ENCODE measurements at regions not wholly inside any gene's neighbourhood (a gene's known extent, or its start where the extent isn't known, plus 50 kb on each side); places are given as distances from the start of the nearest gene placed in this dataset.
A peak's percentile ranks its signal among the peaks of the same experiment; 100 is the strongest.

DNA sequence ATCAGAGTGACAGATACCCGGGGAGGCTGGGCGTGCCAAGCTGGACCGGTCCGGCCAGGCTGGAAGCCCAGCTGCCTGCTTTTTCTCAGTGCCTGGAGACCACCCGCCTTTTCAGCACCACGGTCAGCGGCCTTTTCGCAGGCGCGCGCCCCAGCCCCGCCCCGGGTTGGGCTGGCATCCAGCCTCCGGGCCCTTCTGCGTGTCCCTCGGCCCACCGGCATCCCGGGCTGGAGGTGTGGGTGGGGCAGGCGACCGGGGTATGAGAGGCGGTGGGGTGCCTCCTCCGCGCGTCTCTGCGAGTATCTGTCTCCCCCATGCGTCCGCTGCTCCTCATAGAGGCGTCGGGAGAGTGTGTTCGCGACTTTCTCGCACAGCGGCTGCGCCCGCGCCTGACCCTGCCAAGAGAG is 102.5 kb downstream of the MRM1 start:
- TF ChIP-seq EZH2 (IDR thresholded peaks at IDR 0.05; ENCODE audit: borderline replicate concordance, insufficient read depth, low read depth, low read length, poor library complexity, severe bottlenecking) (no peak), CTCF (IDR thresholded peaks at IDR 0.05) (no peak)
- intact Hi-C loops (cut with micrococcal nuclease), result no loop called here
- no peak overlapping the region for H3K9ac ChIP-seq (ENCODE audit: low read length)
- H3K27me3 ChIP-seq (replicated peaks in 1 of 4; ENCODE audit: control extremely low read depth in 1 of 4, control insufficient read depth in 3 of 4, insufficient read depth in 4 of 4, low read length in 3 of 4), result peaks cover 0 to 31% (median 4%) of the 10 kb centered on the region in 4 experiments
- H3K4me1 ChIP-seq (ENCODE audit: control insufficient read depth in 2 of 2, insufficient read depth in 2 of 2, low read length in 2 of 2), result no peaks in the 10 kb centered on the region
- CTCF ChIA-PET, result interaction anchor here (1.0 kb wide), 1 partner anchor 19 kb away, joined by 3 read pairs; no protein-coding TSS in a partner anchor
- Mint-ChIP-seq H3K9me3 (ENCODE audit: insufficient read depth) (no peaks in the 10 kb centered on the region), H3K4me3 (no peak overlapping the region), H3K27ac (no peak overlapping the region), H3K4me1 (no peaks in the 10 kb centered on the region), H3K27me3 (peaks cover 53% of the 10 kb centered on the region)
- WGBS (ENCODE audit: insufficient coverage), result 3% methylated on average over 27 of the region's 36 CpGs
- DNase-seq (peak; percentile 27), ATAC-seq (ENCODE audit: low read depth) (no peak)
- no peaks in the 10 kb centered on the region for H3K36me3 ChIP-seq (replicated peaks in 1 of 2; ENCODE audit: control extremely low read depth in 1 of 2, control insufficient read depth in 1 of 2, extremely low read depth in 1 of 2, insufficient read depth in 2 of 2, low read length in 1 of 2)
- POLR2A ChIA-PET, result no interaction called here
- no peaks in the 10 kb centered on the region for H3K79me2 ChIP-seq (ENCODE audit: control insufficient read depth, insufficient read depth, low read length)
- no peak overlapping the region for H3K4me2 ChIP-seq (replicated peaks; ENCODE audit: low read depth, low read length, poor library complexity, severe bottlenecking)
- no peaks in the 10 kb centered on the region for H4K20me1 ChIP-seq (ENCODE audit: control insufficient read depth, insufficient read depth, low read length, poor library complexity, severe bottlenecking)
- H3K27ac ChIP-seq (ENCODE audit: low read length in 2 of 2), result no peak overlapping the region
- H3K4me3 ChIP-seq (ENCODE audit: control extremely low read depth in 1 of 5, extremely low read depth in 1 of 5, insufficient read depth in 1 of 5, low read depth in 2 of 5, low read length in 4 of 5), result no peak overlapping the region
- H2AFZ ChIP-seq (ENCODE audit: insufficient read depth, low read depth, low read length, poor library complexity, severe bottlenecking), result no peak overlapping the region
- H3K9me3 ChIP-seq (ENCODE audit: control extremely low read depth in 1 of 3, control insufficient read depth in 2 of 3, insufficient read depth in 1 of 3, low read length in 2 of 3), result peaks cover 0 to 4% (median 0%) of the 10 kb centered on the region in 3 donors

- intact Hi-C loops (cut with micrococcal nuclease), result loop anchor here (5.0 kb wide), 1 partner anchor 342 kb away; no protein-coding TSS in a partner anchor
- no peak overlapping the region for H3K4me3 Mint-ChIP-seq
- no peaks in the 10 kb centered on the region for H3K4me1 Mint-ChIP-seq
- no peak overlapping the region for H3K4me2 ChIP-seq (replicated peaks; ENCODE audit: low read depth, low read length, poor library complexity, severe bottlenecking)
- H3K9me3 Mint-ChIP-seq (ENCODE audit: insufficient read depth), result no peaks in the 10 kb centered on the region
- H3K27ac ChIP-seq (ENCODE audit: low read length in 2 of 2), result no peak overlapping the region
- H3K4me3 ChIP-seq (ENCODE audit: control extremely low read depth in 1 of 5, extremely low read depth in 1 of 5, insufficient read depth in 1 of 5, low read depth in 2 of 5, low read length in 4 of 5), result no peak overlapping the region
- DNase-seq (no peak), ATAC-seq (ENCODE audit: low read depth) (no peak)
- POLR2A ChIA-PET, result no interaction called here
- no peak for TF ChIP-seq CTCF (IDR thresholded peaks at IDR 0.05)
- no peak for TF ChIP-seq EZH2 (IDR thresholded peaks at IDR 0.05; ENCODE audit: borderline replicate concordance, insufficient read depth, low read depth, low read length, poor library complexity, severe bottlenecking)
- no peaks in the 10 kb centered on the region for H3K36me3 ChIP-seq (replicated peaks in 1 of 2; ENCODE audit: control extremely low read depth in 1 of 2, control insufficient read depth in 1 of 2, extremely low read depth in 1 of 2, insufficient read depth in 2 of 2, low read length in 1 of 2)
- no peaks in the 10 kb centered on the region for H3K4me1 ChIP-seq (ENCODE audit: control insufficient read depth in 2 of 2, insufficient read depth in 2 of 2, low read length in 2 of 2)
- no peaks in the 10 kb centered on the region for H4K20me1 ChIP-seq (ENCODE audit: control insufficient read depth, insufficient read depth, low read length, poor library complexity, severe bottlenecking)
- H2AFZ ChIP-seq (ENCODE audit: insufficient read depth, low read depth, low read length, poor library complexity, severe bottlenecking), result no peak overlapping the region
- no peak overlapping the region for H3K9ac ChIP-seq (ENCODE audit: low read length)
- H3K9me3 ChIP-seq (ENCODE audit: control extremely low read depth in 1 of 3, control insufficient read depth in 2 of 3, insufficient read depth in 1 of 3, low read length in 2 of 3), result peaks cover 0 to 4% (median 0%) of the 10 kb centered on the region in 3 donors
- no peak overlapping the region for H3K27ac Mint-ChIP-seq
- H3K79me2 ChIP-seq (ENCODE audit: control insufficient read depth, insufficient read depth, low read length), result no peaks in the 10 kb centered on the region
- WGBS (ENCODE audit: insufficient coverage), result 97% methylated on average over 5 of the region's 9 CpGs
- H3K27me3 ChIP-seq (replicated peaks in 1 of 4; ENCODE audit: control extremely low read depth in 1 of 4, control insufficient read depth in 3 of 4, insufficient read depth in 4 of 4, low read length in 3 of 4), result peaks cover 0 to 31% (median 1%) of the 10 kb centered on the region in 4 experiments
- H3K27me3 Mint-ChIP-seq, result peaks cover 42% of the 10 kb centered on the region
- CTCF ChIA-PET, result interaction anchor here (0.7 to 2.2 kb wide), 5 partner anchors 18 to 736 kb away, joined by 3 to 12 read pairs (median 8); no protein-coding TSS in a partner anchor
Measured at GRCh38 chr17:36705283-36705795, 104.0 kb downstream of the MRM1 start.

All from B cell (primary cell).